Thoracic aorta (tissue), 2 donors: ENCODE measurements at regions not wholly inside any gene's neighbourhood (a gene's known extent, or its start where the extent isn't known, plus 50 kb on each side); places are given as distances from the start of the nearest gene placed in this dataset.

Experiments
- ATAC-seq: fragments of 150-250 bp; one replicate; pipeline ENCODE4 v1.8.0; 2017; ENCODE audit warnings: low read depth; ENCODE audit not compliant: insufficient number of reproducible peaks, low FRiP score
- DNase-seq: peaks from one replicate; pipeline ENCODE4 v3.0.0-alpha.2; 2020; ENCODE audit warnings: low spot score
- H3K27ac ChIP-seq, 2 donors: fragments of 200-600 bp; sonication (generic); 1 replicate in 1 of 2; 2 replicates in 1 of 2; pipeline ENCODE4 v1.5.1; 2016; ENCODE audit warnings: mild to moderate bottlenecking in 2 of 2, moderate library complexity in 2 of 2
- H3K27me3 ChIP-seq: fragments of 200-600 bp; sonication (generic); replicated peaks from 2 replicates; pipeline ENCODE4 v1.6.0; 2016; ENCODE audit warnings: mild to moderate bottlenecking; ENCODE audit not compliant: insufficient read depth
- H3K36me3 ChIP-seq: fragments of 200-600 bp; sonication (generic); one replicate; pipeline ENCODE4 v1.5.1; 2016
- H3K4me1 ChIP-seq, 2 donors: fragments of 200-600 bp; sonication (generic); 1 replicate in 1 of 2; 2 replicates in 1 of 2; pipeline versions ENCODE4 v1.5.1 to v1.6.0; 2016; ENCODE audit warnings: low read depth in 2 of 2, mild to moderate bottlenecking in 1 of 2; ENCODE audit not compliant: control insufficient read depth in 1 of 2
- H3K4me3 ChIP-seq: fragments of 200-600 bp; sonication (generic); 2 replicates; pipeline ENCODE4 v1.5.1; 2016; ENCODE audit warnings: mild to moderate bottlenecking
- H3K9me3 ChIP-seq: fragments of 200-600 bp; sonication (generic); 2 replicates; pipeline ENCODE4 v1.5.1; 2016
- TF ChIP-seq, protein P1 (sequence below): fragments of 200-600 bp; sonication (generic); IDR thresholded peaks from one replicate; pipeline ENCODE4 v1.5.1; 2019; ENCODE audit warnings: antibody characterized with exemption

DNA sequence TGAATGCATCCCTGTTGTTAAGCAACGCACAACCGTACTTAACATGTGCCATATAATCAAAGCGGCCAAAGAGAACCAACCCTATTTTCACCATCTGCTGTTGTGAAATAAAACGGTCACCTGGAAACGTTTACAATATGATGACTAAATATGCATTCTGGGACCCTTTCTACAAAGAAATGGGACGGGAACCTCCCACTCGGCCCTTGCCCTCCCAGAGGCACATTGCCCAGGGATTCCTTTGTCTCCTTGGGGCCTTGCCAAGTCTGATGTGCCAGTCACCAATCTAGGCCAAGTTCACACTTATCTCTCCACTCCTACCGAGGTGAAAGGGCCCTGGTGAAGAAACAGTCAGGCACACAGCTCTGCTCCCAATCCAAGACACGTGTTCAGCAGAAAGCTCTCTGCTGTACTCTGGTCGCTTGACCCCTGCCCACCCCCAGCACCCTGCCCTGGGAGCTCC lies 427.4 kb upstream of the JARID2 start:
- Histone ChIP-seq H3K36me3 (no peaks in the 10 kb centered on the region), H3K9me3 (no peaks in the 10 kb centered on the region), H3K4me1 (no peaks in the 10 kb centered on the region), H3K4me3 (no peak overlapping the region), H3K27ac (no peak overlapping the region), H3K27me3 (no peaks in the 10 kb centered on the region)
- ATAC-seq (no peak), DNase-seq (no peak)
- TF ChIP-seq, protein P1, sequence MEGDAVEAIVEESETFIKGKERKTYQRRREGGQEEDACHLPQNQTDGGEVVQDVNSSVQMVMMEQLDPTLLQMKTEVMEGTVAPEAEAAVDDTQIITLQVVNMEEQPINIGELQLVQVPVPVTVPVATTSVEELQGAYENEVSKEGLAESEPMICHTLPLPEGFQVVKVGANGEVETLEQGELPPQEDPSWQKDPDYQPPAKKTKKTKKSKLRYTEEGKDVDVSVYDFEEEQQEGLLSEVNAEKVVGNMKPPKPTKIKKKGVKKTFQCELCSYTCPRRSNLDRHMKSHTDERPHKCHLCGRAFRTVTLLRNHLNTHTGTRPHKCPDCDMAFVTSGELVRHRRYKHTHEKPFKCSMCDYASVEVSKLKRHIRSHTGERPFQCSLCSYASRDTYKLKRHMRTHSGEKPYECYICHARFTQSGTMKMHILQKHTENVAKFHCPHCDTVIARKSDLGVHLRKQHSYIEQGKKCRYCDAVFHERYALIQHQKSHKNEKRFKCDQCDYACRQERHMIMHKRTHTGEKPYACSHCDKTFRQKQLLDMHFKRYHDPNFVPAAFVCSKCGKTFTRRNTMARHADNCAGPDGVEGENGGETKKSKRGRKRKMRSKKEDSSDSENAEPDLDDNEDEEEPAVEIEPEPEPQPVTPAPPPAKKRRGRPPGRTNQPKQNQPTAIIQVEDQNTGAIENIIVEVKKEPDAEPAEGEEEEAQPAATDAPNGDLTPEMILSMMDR = no peak

DNA sequence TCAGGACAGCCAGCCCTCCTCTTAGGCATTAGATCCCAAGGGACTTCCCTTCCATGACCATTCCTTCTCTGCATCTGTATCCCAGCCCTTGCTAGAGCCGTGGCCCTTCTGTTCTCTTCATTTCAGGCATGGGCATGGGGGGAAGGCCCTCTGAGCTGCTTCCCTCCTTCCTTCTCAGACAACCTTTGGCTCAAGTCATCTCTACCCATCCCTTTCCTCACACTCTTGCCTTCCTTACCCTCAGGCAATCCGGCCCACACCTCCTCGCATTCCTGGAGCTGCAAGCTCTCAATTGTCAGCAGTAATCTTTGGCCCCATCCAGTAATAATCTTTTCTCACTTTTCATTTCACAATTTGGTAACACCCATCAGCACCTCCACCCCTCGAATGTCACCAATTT lies 426.9 kb upstream of the JARID2 start:
- no peak overlapping the region for H3K4me3 ChIP-seq
- DNase-seq = no peak
- TF ChIP-seq, protein P1 = no peak

DNA sequence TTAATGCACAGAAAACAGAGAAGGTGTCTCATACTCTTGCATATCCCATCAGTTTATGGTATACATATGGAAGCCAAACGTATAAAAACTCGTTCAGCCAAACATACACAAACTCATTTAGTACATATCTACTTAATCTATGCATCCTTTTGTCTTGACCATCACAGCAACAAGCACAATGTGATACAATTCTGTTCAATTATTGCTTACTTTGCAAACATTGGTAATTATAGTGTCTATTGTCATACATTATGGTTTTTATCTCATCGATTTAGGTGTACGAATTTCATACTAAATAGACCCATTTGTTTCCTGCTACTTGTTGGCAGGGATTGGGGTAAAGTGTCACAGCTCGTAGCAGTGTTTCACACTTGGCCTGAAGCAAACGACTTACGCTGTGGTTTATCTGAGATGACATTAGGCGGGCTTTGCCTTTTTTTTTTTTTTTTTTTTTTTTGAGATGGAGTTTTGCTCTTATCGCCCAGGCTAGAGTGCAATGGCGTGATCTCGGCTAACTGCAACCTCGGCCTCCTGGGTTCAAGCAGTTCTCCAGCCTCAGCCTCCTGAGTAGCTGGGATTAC lies 425.9 kb upstream of the JARID2 start:
- DNase-seq = no peak
- ATAC-seq = no peak
- Histone ChIP-seq H3K27me3 (no peaks in the 10 kb centered on the region), H3K4me1 (no peaks in the 10 kb centered on the region), H3K27ac (no peak overlapping the region), H3K9me3 (no peaks in the 10 kb centered on the region), H3K36me3 (no peaks in the 10 kb centered on the region), H3K4me3 (no peak overlapping the region)
- TF ChIP-seq, protein P1 = no peak

More for the DNA sequence above, 426.9 kb upstream of the JARID2 start:
- no peak for ATAC-seq
- Histone ChIP-seq H3K4me1 (no peaks in the 10 kb centered on the region), H3K27me3 (no peaks in the 10 kb centered on the region), H3K9me3 (no peaks in the 10 kb centered on the region), H3K27ac (no peak overlapping the region), H3K36me3 (no peaks in the 10 kb centered on the region)

DNA sequence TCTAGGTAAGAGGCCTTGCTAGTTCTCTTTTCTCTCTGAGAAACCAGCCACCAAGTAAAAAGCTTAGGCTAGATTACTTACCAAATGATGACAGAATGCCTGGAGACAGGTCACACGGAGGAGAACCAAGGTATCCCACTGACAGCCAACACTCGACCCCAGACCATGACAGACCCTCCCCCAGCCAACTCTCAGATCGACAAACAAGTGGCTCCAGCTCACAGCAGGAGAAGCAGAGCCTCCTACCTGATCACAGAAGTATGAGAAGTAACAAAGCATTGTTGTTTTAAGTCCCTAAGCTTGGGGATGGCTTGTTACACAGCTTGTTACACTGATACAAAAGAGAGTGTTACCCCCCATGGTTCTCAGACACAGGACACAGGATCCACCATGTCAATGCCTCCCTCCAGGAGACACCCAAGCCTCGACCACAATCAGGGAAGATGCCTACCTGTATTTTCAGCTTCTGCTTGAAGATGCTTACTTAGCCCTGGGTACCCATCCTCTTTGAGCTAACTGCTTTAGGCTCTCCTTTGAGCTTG lies 423.8 kb upstream of the JARID2 start:
- no peaks in the 10 kb centered on the region for H3K36me3 ChIP-seq
- ATAC-seq = no peak
- no peak overlapping the region for H3K4me3 ChIP-seq
- H3K27ac ChIP-seq = no peak overlapping the region
- no peaks in the 10 kb centered on the region for H3K4me1 ChIP-seq
- DNase-seq = no peak
- no peaks in the 10 kb centered on the region for H3K9me3 ChIP-seq
- TF ChIP-seq, protein P1 = no peak
- H3K27me3 ChIP-seq = no peaks in the 10 kb centered on the region

DNA sequence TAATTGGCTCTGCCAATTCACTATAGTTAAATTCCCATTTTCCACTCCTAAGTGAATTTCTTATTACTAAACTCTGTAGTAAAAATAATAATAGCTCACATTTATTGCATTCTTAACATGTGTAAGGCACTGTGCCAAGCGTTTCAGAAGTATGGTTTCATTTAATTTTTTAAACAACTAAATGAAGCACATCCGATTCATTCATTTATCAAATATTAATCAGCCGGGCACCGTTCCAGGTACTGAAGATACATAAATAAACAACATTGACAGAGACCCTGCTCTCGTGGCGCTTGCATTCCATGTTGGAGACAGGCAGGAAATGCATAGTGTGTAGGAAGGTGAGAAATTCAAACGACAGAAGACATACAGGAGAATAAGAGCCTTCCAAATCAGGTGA lies 423.2 kb upstream of the JARID2 start:
- Histone ChIP-seq H3K27ac (no peak overlapping the region), H3K4me3 (no peak overlapping the region), H3K36me3 (no peaks in the 10 kb centered on the region), H3K9me3 (no peaks in the 10 kb centered on the region), H3K4me1 (no peaks in the 10 kb centered on the region), H3K27me3 (no peaks in the 10 kb centered on the region)
- ATAC-seq (no peak), DNase-seq (no peak)
- TF ChIP-seq, protein P1 = no peak
